ENCODE measurements at regions not wholly inside any gene's neighbourhood (a gene's known extent, or its start where the extent isn't known, plus 50 kb on each side); places are given as distances from the start of the nearest gene placed in this dataset.

DNA sequence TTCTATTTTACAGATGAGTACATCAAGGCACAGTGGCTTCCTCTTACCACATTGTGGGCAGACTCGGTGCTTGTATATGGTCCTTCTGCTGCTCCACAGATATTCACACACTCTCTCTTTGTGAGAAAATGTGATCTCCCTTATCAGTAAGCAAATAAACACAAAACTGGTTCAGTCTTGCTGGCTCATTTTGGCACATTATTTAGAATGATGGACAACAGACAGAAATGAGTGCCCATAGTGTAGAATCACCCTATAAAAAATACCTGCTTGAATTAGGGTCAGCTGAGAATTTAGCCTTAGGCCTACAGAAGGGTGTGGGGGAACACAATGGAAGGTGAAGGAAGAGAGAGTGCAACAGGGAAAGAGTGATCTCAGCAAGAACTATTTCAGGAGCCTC is 423.1 kb downstream of the HLX start:
- no TSS peak for BruUV-seq (replicated peaks)
- Mint-ChIP-seq H3K9me3 (ENCODE audit: unreplicated experiment) (no peaks in the 10 kb centered on the region), H3K27me3 (ENCODE audit: insufficient read depth, unreplicated experiment) (no peaks in the 10 kb centered on the region), H3K4me3 (ENCODE audit: unreplicated experiment) (no peak overlapping the region), H3K36me3 (ENCODE audit: insufficient read depth, unreplicated experiment) (no peaks in the 10 kb centered on the region), H3K4me1 (ENCODE audit: low read depth, unreplicated experiment) (no peaks in the 10 kb centered on the region), H3K27ac (ENCODE audit: unreplicated experiment) (no peak overlapping the region)
- TF ChIP-seq, protein P1, sequence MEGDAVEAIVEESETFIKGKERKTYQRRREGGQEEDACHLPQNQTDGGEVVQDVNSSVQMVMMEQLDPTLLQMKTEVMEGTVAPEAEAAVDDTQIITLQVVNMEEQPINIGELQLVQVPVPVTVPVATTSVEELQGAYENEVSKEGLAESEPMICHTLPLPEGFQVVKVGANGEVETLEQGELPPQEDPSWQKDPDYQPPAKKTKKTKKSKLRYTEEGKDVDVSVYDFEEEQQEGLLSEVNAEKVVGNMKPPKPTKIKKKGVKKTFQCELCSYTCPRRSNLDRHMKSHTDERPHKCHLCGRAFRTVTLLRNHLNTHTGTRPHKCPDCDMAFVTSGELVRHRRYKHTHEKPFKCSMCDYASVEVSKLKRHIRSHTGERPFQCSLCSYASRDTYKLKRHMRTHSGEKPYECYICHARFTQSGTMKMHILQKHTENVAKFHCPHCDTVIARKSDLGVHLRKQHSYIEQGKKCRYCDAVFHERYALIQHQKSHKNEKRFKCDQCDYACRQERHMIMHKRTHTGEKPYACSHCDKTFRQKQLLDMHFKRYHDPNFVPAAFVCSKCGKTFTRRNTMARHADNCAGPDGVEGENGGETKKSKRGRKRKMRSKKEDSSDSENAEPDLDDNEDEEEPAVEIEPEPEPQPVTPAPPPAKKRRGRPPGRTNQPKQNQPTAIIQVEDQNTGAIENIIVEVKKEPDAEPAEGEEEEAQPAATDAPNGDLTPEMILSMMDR (IDR thresholded peaks at IDR 0.05; ENCODE audit: insufficient read depth in 1 of 2, low read depth in 1 of 2, low read length in 1 of 2, severe bottlenecking in 1 of 2, unreplicated experiment in 1 of 2) = no peak
- no peaks in the 10 kb centered on the region for H3K27me3 ChIP-seq (replicated peaks; ENCODE audit: control insufficient read depth, insufficient read depth, low read length)
- ChIA-PET POLR2A (interaction anchor here (0.6 kb wide), 1 partner anchor 1118 kb away, joined by 8 read pairs; no protein-coding TSS in a partner anchor), CTCF (no interaction called here)
- H3K36me3 ChIP-seq (ENCODE audit: control insufficient read depth, insufficient read depth, low read length) = no peaks in the 10 kb centered on the region
- no peaks in the 10 kb centered on the region for H3K9me3 ChIP-seq
- H3K4me3 ChIP-seq (ENCODE audit: low read depth, low read length) = no peak overlapping the region
- no peaks in the 10 kb centered on the region for H3K4me1 ChIP-seq
- intact Hi-C loops (cut with micrococcal nuclease; ENCODE audit: unreplicated experiment) = no loop called here
- no peak for DNase-seq

DNA sequence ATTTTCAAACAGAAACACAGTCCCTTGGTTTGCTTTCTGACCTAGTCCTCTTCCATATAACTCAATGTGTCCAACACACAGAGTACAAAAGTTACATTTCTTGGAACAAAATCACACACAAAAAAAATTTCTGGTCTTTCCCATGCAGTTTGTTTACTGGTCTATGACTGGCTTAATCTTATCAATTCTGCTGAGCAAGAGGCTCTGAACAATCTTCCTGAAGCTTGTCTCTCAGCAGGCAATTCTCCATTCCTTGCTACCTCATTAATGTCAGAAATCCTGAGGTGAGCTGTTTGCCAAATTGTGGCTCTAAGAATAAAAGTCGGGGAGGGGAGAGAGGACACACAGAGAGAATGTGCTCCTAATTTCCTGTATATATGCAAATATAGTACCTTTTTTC is 423.6 kb downstream of the HLX start:
- H3K4me3 ChIP-seq (ENCODE audit: low read depth, low read length) = no peak overlapping the region
- Mint-ChIP-seq H3K4me1 (ENCODE audit: low read depth, unreplicated experiment) (no peaks in the 10 kb centered on the region), H3K4me3 (ENCODE audit: unreplicated experiment) (no peak overlapping the region), H3K27me3 (ENCODE audit: insufficient read depth, unreplicated experiment) (no peaks in the 10 kb centered on the region), H3K36me3 (ENCODE audit: insufficient read depth, unreplicated experiment) (no peaks in the 10 kb centered on the region), H3K9me3 (ENCODE audit: unreplicated experiment) (no peaks in the 10 kb centered on the region), H3K27ac (ENCODE audit: unreplicated experiment) (no peak overlapping the region)
- POLR2A ChIA-PET = interaction anchor here (0.6 kb wide), 1 partner anchor 1117 kb away, joined by 8 read pairs; no protein-coding TSS in a partner anchor
- DNase-seq = no peak
- CTCF ChIA-PET = no interaction called here
- intact Hi-C loops (cut with micrococcal nuclease; ENCODE audit: unreplicated experiment) = no loop called here
- no peaks in the 10 kb centered on the region for H3K4me1 ChIP-seq
- H3K36me3 ChIP-seq (ENCODE audit: control insufficient read depth, insufficient read depth, low read length) = no peaks in the 10 kb centered on the region
- no peaks in the 10 kb centered on the region for H3K9me3 ChIP-seq
- TF ChIP-seq, protein P1 (IDR thresholded peaks at IDR 0.05; ENCODE audit: insufficient read depth in 1 of 2, low read depth in 1 of 2, low read length in 1 of 2, severe bottlenecking in 1 of 2, unreplicated experiment in 1 of 2) = no peak
- BruUV-seq (replicated peaks) = no TSS peak
- no peaks in the 10 kb centered on the region for H3K27me3 ChIP-seq (replicated peaks; ENCODE audit: control insufficient read depth, insufficient read depth, low read length)

DNA sequence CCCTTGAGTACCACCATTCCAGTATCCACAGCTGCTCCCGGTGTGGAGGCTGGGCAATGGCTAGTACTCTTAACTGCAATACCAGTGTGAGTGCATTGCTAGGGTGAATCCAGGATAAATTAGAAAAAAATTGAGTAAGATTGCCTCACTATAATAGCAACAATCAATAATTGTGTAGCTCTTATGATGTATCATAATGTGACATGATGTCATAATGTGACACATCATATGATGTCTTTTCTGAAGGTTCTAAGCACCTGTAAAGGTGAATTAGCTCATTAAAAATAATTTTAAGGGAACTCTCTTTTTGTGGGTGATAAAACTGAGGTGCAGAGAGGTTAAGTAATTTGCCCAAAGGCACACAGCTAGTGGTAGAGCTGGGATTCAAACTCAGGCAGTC is 424.4 kb downstream of the HLX start:
- H3K4me3 ChIP-seq (ENCODE audit: low read depth, low read length) = no peak overlapping the region
- POLR2A ChIA-PET = no interaction called here
- BruUV-seq (replicated peaks) = no TSS peak
- TF ChIP-seq, protein P1 (IDR thresholded peaks at IDR 0.05; ENCODE audit: insufficient read depth in 1 of 2, low read depth in 1 of 2, low read length in 1 of 2, severe bottlenecking in 1 of 2, unreplicated experiment in 1 of 2) = no peak
- H3K27ac Mint-ChIP-seq (ENCODE audit: unreplicated experiment) = no peak overlapping the region
- H3K4me1 ChIP-seq = no peaks in the 10 kb centered on the region
- no peaks in the 10 kb centered on the region for H3K36me3 ChIP-seq (ENCODE audit: control insufficient read depth, insufficient read depth, low read length)
- H3K4me1 Mint-ChIP-seq (ENCODE audit: low read depth, unreplicated experiment) = no peaks in the 10 kb centered on the region
- no peak for DNase-seq
- no peak overlapping the region for H3K4me3 Mint-ChIP-seq (ENCODE audit: unreplicated experiment)
- intact Hi-C loops (cut with micrococcal nuclease; ENCODE audit: unreplicated experiment) = no loop called here
- no peaks in the 10 kb centered on the region for H3K27me3 ChIP-seq (replicated peaks; ENCODE audit: control insufficient read depth, insufficient read depth, low read length)
- H3K9me3 ChIP-seq = no peaks in the 10 kb centered on the region
- H3K27me3 Mint-ChIP-seq (ENCODE audit: insufficient read depth, unreplicated experiment) = no peaks in the 10 kb centered on the region
- no peaks in the 10 kb centered on the region for H3K9me3 Mint-ChIP-seq (ENCODE audit: unreplicated experiment)
- CTCF ChIA-PET = no interaction called here
- H3K36me3 Mint-ChIP-seq (ENCODE audit: insufficient read depth, unreplicated experiment) = no peaks in the 10 kb centered on the region

Data from Caco-2 (cell line).